Activated effector memory CD4-positive, alpha-beta T cell treated with anti-CD3 and anti-CD28 coated beads, Interleukin-2, amount 50 U/mL, for 16 hours (primary cell): ENCODE measurements at regions not wholly inside any gene's neighbourhood (a gene's known extent, or its start where the extent isn't known, plus 50 kb on each side); places are given as distances from the start of the nearest gene placed in this dataset.

Experiments
- DNase-seq: peaks from one replicate; pipeline ENCODE4 v3.0.0-alpha.2; 2020

- DNase-seq = peak; percentile 54
These were observed 68.1 kb upstream of the FOXK1 start for GRCh38 chr7:4613846-4614548.

- DNase-seq = no peak
These were observed 66.0 kb upstream of the FOXK1 start for GRCh38 chr7:4616116-4616515.

DNA sequence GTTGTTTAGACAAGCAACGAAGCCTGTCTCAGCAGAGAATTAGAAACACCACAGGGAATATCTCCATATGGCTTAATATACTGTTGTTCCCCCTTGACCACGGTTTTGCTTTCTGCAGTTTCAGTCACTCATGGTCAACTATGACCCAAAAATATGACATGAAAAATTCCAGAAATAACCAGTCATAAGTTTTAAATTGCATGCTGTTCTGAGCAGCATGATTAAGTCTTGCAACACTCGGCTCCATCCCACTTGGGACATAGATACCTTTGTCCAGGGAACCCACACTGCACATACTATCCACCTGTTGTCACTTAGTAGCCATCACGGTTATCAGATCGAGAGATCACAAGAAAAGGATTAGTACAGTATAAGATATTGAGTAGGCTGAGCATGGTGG lies 60.7 kb upstream of the FOXK1 start:
- no peak for DNase-seq

GRCh38 chr7:4626318-4626845 lies 55.7 kb upstream of the FOXK1 start:
- DNase-seq = no peak

DNA sequence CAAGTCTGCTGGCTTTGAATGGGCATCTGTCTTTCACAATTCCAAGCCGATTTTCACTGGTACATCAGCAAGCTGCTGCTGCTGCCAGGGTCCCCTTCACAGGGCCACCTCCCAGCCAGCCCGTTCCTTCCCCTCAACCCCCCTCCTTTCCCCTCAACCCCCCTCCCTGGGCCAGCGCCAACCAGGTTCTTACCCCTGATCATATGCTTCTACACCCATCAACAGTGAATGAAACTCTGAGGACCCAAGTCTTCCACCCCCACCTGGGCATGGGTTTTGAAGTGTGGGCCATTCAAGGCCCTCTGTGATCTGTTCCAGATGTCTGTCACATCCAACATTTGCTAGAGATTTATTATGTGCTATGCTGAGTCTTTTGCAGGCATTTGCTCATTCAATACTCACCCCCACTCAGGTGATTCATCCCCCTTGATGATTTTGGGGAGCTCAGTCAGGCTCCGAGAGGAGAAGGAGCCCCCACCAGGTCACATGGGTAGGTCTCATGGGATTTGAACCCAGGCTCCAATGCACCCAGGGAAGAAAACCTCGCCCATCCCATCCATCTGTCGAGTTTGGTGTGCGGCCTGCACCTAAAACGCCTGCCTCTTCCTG lies 52.7 kb upstream of the FOXK1 start:
- DNase-seq = no peak

GRCh38 chr7:4631380-4632179 lies 50.5 kb upstream of the FOXK1 start:
- no peak for DNase-seq
